Kidney epithelial cell (primary cell): ENCODE measurements at regions not wholly inside any gene's neighbourhood (a gene's known extent, or its start where the extent isn't known, plus 50 kb on each side); places are given as distances from the start of the nearest gene placed in this dataset.

Source experiments
- DNase-seq: peaks from one replicate; pipeline ENCODE4 v3.0.0-alpha.2; 2010; ENCODE audit warnings: low read depth
- H3K27me3 ChIP-seq: 2 replicates; pipeline ENCODE4 v1.6.0; 2011; ENCODE audit warnings: low read length; ENCODE audit not compliant: control insufficient read depth, insufficient read depth
- H3K36me3 ChIP-seq: 2 replicates; pipeline ENCODE4 v1.5.1; 2011; ENCODE audit warnings: low read length; ENCODE audit not compliant: control insufficient read depth, insufficient read depth
- H3K4me3 ChIP-seq: 2 replicates; pipeline ENCODE4 v1.5.1; 2011; ENCODE audit warnings: low read depth, mild to moderate bottlenecking, control low read depth, low read length
- CTCF ChIP-seq: IDR thresholded peaks from 2 replicates; pipeline ENCODE4 v1.5.1; 2011; ENCODE audit warnings: mild to moderate bottlenecking, moderate library complexity, low read length, control low read depth, inconsistent platforms; ENCODE audit not compliant: insufficient read depth, poor library complexity, severe bottlenecking

GRCh38 chr15:56528136-56528535, 63.2 kb upstream of the MNS1 start:
- H3K36me3 ChIP-seq, result no peaks in the 10 kb centered on the region
- no peak for TF ChIP-seq CTCF
- no peaks in the 10 kb centered on the region for H3K27me3 ChIP-seq
- DNase-seq, result no peak
- no peak overlapping the region for H3K4me3 ChIP-seq

GRCh38 chr15:56524915-56525314, 60.0 kb upstream of the MNS1 start:
- peak; percentile 32 for DNase-seq
- no peak for TF ChIP-seq CTCF
- no peak overlapping the region for H3K4me3 ChIP-seq
- H3K36me3 ChIP-seq, result no peaks in the 10 kb centered on the region
- H3K27me3 ChIP-seq, result no peaks in the 10 kb centered on the region

- DNase-seq, result no peak
- no peaks in the 10 kb centered on the region for H3K36me3 ChIP-seq
- H3K4me3 ChIP-seq, result no peak overlapping the region
- no peaks in the 10 kb centered on the region for H3K27me3 ChIP-seq
- no peak for TF ChIP-seq CTCF
Observed at GRCh38 chr15:56523521-56523920, 58.6 kb upstream of the MNS1 start.

- H3K27me3 ChIP-seq, result no peaks in the 10 kb centered on the region
- DNase-seq, result no peak
- no peak for TF ChIP-seq CTCF
- no peaks in the 10 kb centered on the region for H3K36me3 ChIP-seq
- H3K4me3 ChIP-seq, result no peak overlapping the region
Observed at GRCh38 chr15:56519000-56519399, 54.1 kb upstream of the MNS1 start.
